ENCODE measurements at regions not wholly inside any gene's neighbourhood (a gene's known extent, or its start where the extent isn't known, plus 50 kb on each side); places are given as distances from the start of the nearest gene placed in this dataset.

- TF ChIP-seq CTCF (IDR thresholded peaks at IDR 0.05) (no peak), POLR2A (IDR thresholded peaks at IDR 0.05) (no peak)
Observed at GRCh38 chr2:122323927-122324326, 568.5 kb downstream of the TSN start.

Measured in gastroesophageal sphincter (tissue), 3 donors.